ENCODE measurements at regions not wholly inside any gene's neighbourhood (a gene's known extent, or its start where the extent isn't known, plus 50 kb on each side); places are given as distances from the start of the nearest gene placed in this dataset.

DNA sequence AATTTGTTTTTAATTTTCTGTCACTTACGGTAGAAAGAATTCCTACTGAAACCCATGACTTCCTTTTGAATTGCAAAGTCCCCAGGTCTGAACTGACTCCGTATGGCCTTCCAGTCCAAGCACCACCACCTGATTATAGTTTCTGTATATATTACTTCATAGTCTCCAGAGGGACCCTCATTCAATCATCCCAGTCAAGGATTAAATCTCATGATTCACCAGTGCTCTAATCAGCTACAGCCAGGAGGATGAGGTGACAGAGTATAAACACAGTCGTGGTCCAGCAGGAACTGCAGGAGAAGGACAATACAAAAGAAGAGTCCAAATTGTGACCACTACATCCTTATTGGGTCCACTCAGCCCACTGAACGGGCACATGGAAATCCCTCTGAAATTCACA, 418.9 kb upstream of the C16orf82 start (continued):
- TF ChIP-seq MEIS1 (CRISPR knock-in tag; IDR thresholded peaks at IDR 0.05; ENCODE audit: borderline replicate concordance) (no peak), PRMT3 (CRISPR knock-in tag; IDR thresholded peaks at IDR 0.05; ENCODE audit: borderline replicate concordance, low read depth) (no peak), EP300 (IDR thresholded peaks at IDR 0.05; ENCODE audit: low read depth in 2 of 2, low read length in 2 of 2) (no peak), EP300 (CRISPR knock-in tag; IDR thresholded peaks at IDR 0.05; ENCODE audit: borderline replicate concordance) (no peak), KAT8 (CRISPR knock-in tag; IDR thresholded peaks at IDR 0.05) (no peak), ZNF136 (CRISPR knock-in tag; IDR thresholded peaks at IDR 0.05; ENCODE audit: low read depth) (no peak)
- TF ChIP-seq, protein P1, sequence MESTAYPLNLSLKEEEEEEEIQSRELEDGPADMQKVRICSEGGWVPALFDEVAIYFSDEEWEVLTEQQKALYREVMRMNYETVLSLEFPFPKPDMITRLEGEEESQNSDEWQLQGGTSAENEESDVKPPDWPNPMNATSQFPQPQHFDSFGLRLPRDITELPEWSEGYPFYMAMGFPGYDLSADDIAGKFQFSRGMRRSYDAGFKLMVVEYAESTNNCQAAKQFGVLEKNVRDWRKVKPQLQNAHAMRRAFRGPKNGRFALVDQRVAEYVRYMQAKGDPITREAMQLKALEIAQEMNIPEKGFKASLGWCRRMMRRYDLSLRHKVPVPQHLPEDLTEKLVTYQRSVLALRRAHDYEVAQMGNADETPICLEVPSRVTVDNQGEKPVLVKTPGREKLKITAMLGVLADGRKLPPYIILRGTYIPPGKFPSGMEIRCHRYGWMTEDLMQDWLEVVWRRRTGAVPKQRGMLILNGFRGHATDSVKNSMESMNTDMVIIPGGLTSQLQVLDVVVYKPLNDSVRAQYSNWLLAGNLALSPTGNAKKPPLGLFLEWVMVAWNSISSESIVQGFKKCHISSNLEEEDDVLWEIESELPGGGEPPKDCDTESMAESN (CRISPR knock-in tag; conservative IDR thresholded peaks at IDR 0.05), result no peak

DNA sequence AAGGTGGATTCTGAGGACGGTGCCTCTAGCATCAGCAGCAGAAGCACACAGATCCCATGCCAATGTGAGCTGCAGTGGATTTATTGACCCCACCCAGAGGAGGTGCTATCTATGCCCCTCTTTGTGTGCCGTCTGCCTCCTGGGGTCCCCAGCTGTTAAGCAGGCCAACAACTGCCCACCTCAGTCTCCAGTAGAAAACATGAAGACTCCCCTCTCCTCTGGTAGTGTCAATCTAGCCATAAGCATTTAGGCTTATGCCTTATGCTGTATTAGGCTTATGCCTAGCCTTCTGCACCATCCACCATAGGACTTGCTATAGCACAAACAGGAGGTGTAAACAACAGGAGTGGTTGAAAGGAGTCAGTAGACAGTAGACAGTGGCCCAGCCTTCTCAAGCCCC, 417.9 kb upstream of the C16orf82 start:
- ChIA-PET CTCF (ENCODE audit: low intra/inter-chr PET ratio, low total read pairs) (no interaction called here), POLR2A (no interaction called here)
- H3K27ac ChIP-seq (ENCODE audit: extremely low read length, insufficient read depth, low read length), result no peak overlapping the region
- H2AFZ ChIP-seq (ENCODE audit: low read length), result no peak overlapping the region
- 0% methylated on average over 2 of the region's 2 CpGs for WGBS (ENCODE audit: low lambda C conversion rate)
- no peaks in the 10 kb centered on the region for H3K9me3 ChIP-seq (ENCODE audit: low read length)
- no peaks in the 10 kb centered on the region for H3K4me1 ChIP-seq (ENCODE audit: insufficient read depth, low read length)
- ATAC-seq (no peak), DNase-seq (ENCODE audit: low spot score) (no peak), FAIRE-seq (no peak)
- no TSS peak for BruUV-seq (replicated peaks)
- no peak overlapping the region for H3K9ac ChIP-seq (ENCODE audit: insufficient read depth, low read depth, low read length)
- no peak overlapping the region for H3K4me3 ChIP-seq (replicated peaks in 1 of 3; ENCODE audit: insufficient read depth in 1 of 3, low read depth in 2 of 3, low read length in 3 of 3)
- no peaks in the 10 kb centered on the region for H3K27me3 ChIP-seq (ENCODE audit: control insufficient read depth in 1 of 2, insufficient read depth in 2 of 2, low read length in 2 of 2)
- intact Hi-C loops (cut with micrococcal nuclease; ENCODE audit: unreplicated experiment) (no loop called here), in situ Hi-C loops (cut with HindIII; ENCODE audit: extremely low pct_ligation_motif_present, low pct_unique_long_range_greater_than_20kb) (no loop called here)
- H3K79me2 ChIP-seq (ENCODE audit: insufficient read depth, low read length), result no peaks in the 10 kb centered on the region
- H4K20me1 ChIP-seq (ENCODE audit: insufficient read depth, low read length), result no peaks in the 10 kb centered on the region
- H3K36me3 ChIP-seq (replicated peaks in 1 of 2; ENCODE audit: control insufficient read depth in 1 of 2, insufficient read depth in 2 of 2, low read length in 2 of 2), result no peaks in the 10 kb centered on the region
- no peak overlapping the region for H3K4me2 ChIP-seq (ENCODE audit: low read depth, low read length)
- no peak for TF ChIP-seq ZNF282 (IDR thresholded peaks at IDR 0.05; ENCODE audit: partially characterized antibody)
- no peak for TF ChIP-seq ZMAT3 (CRISPR knock-in tag; conservative IDR thresholded peaks at IDR 0.05)
- TF ChIP-seq ZNF589 (CRISPR knock-in tag; conservative IDR thresholded peaks at IDR 0.05), result no peak
- TF ChIP-seq ZNF788 (CRISPR knock-in tag; IDR thresholded peaks at IDR 0.05; ENCODE audit: borderline replicate concordance), result no peak
- TF ChIP-seq, protein P2, sequence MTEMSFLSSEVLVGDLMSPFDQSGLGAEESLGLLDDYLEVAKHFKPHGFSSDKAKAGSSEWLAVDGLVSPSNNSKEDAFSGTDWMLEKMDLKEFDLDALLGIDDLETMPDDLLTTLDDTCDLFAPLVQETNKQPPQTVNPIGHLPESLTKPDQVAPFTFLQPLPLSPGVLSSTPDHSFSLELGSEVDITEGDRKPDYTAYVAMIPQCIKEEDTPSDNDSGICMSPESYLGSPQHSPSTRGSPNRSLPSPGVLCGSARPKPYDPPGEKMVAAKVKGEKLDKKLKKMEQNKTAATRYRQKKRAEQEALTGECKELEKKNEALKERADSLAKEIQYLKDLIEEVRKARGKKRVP (CRISPR knock-in tag; IDR thresholded peaks at IDR 0.05), result no peak
- TF ChIP-seq, protein P3, sequence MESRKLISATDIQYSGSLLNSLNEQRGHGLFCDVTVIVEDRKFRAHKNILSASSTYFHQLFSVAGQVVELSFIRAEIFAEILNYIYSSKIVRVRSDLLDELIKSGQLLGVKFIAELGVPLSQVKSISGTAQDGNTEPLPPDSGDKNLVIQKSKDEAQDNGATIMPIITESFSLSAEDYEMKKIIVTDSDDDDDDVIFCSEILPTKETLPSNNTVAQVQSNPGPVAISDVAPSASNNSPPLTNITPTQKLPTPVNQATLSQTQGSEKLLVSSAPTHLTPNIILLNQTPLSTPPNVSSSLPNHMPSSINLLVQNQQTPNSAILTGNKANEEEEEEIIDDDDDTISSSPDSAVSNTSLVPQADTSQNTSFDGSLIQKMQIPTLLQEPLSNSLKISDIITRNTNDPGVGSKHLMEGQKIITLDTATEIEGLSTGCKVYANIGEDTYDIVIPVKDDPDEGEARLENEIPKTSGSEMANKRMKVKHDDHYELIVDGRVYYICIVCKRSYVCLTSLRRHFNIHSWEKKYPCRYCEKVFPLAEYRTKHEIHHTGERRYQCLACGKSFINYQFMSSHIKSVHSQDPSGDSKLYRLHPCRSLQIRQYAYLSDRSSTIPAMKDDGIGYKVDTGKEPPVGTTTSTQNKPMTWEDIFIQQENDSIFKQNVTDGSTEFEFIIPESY (CRISPR knock-in tag; IDR thresholded peaks at IDR 0.05), result no peak
- TF ChIP-seq NR2F1 (CRISPR knock-in tag; IDR thresholded peaks at IDR 0.05), result no peak
- no peak for TF ChIP-seq ZNF607 (CRISPR knock-in tag; IDR thresholded peaks at IDR 0.05; ENCODE audit: borderline replicate concordance)
- no peak for TF ChIP-seq EED (CRISPR knock-in tag; IDR thresholded peaks at IDR 0.05)
- TF ChIP-seq ZC3H13 (CRISPR knock-in tag; IDR thresholded peaks at IDR 0.05), result no peak

All from HepG2 (cell line).